ENCODE measurements at regions not wholly inside any gene's neighbourhood (a gene's known extent, or its start where the extent isn't known, plus 50 kb on each side); places are given as distances from the start of the nearest gene placed in this dataset.

DNA sequence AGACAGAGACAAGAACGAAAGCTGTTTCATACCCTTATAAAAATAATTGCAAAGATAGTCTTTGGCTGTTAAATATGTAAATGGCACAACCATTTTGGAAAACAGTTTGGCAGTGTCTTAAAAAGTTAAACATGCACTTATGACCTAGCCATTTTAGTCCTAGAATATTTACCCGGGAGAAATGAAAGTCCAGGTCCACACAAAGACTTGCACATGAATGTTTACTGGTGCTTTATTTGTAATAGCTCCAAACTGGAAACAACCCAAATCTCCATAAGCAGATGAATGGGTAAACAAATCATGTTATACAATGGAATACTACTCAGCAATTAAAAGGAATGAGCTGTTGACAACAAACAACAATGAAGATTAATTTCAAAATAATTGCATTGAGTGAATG, 380.4 kb downstream of the ETNK1 start (continued):
- TF ChIP-seq, protein P1, sequence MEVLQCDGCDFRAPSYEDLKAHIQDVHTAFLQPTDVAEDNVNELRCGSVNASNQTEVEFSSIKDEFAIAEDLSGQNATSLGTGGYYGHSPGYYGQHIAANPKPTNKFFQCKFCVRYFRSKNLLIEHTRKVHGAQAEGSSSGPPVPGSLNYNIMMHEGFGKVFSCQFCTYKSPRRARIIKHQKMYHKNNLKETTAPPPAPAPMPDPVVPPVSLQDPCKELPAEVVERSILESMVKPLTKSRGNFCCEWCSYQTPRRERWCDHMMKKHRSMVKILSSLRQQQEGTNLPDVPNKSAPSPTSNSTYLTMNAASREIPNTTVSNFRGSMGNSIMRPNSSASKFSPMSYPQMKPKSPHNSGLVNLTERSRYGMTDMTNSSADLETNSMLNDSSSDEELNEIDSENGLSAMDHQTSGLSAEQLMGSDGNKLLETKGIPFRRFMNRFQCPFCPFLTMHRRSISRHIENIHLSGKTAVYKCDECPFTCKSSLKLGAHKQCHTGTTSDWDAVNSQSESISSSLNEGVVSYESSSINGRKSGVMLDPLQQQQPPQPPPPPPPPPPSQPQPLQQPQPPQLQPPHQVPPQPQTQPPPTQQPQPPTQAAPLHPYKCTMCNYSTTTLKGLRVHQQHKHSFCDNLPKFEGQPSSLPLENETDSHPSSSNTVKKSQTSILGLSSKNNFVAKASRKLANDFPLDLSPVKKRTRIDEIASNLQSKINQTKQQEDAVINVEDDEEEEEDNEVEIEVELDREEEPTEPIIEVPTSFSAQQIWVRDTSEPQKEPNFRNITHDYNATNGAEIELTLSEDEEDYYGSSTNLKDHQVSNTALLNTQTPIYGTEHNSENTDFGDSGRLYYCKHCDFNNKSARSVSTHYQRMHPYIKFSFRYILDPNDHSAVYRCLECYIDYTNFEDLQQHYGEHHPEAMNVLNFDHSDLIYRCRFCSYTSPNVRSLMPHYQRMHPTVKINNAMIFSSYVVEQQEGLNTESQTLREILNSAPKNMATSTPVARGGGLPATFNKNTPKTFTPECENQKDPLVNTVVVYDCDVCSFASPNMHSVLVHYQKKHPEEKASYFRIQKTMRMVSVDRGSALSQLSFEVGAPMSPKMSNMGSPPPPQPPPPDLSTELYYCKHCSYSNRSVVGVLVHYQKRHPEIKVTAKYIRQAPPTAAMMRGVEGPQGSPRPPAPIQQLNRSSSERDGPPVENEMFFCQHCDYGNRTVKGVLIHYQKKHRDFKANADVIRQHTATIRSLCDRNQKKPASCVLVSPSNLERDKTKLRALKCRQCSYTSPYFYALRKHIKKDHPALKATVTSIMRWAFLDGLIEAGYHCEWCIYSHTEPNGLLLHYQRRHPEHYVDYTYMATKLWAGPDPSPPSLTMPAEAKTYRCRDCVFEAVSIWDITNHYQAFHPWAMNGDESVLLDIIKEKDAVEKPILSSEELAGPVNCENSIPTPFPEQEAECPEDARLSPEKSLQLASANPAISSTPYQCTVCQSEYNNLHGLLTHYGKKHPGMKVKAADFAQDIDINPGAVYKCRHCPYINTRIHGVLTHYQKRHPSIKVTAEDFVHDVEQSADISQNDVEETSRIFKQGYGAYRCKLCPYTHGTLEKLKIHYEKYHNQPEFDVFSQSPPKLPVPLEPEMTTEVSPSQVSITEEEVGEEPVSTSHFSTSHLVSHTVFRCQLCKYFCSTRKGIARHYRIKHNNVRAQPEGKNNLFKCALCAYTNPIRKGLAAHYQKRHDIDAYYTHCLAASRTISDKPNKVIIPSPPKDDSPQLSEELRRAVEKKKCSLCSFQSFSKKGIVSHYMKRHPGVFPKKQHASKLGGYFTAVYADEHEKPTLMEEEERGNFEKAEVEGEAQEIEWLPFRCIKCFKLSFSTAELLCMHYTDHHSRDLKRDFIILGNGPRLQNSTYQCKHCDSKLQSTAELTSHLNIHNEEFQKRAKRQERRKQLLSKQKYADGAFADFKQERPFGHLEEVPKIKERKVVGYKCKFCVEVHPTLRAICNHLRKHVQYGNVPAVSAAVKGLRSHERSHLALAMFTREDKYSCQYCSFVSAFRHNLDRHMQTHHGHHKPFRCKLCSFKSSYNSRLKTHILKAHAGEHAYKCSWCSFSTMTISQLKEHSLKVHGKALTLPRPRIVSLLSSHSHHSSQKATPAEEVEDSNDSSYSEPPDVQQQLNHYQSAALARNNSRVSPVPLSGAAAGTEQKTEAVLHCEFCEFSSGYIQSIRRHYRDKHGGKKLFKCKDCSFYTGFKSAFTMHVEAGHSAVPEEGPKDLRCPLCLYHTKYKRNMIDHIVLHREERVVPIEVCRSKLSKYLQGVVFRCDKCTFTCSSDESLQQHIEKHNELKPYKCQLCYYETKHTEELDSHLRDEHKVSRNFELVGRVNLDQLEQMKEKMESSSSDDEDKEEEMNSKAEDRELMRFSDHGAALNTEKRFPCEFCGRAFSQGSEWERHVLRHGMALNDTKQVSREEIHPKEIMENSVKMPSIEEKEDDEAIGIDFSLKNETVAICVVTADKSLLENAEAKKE (CRISPR knock-in tag; IDR thresholded peaks at IDR 0.05) = no peak
- TF ChIP-seq ZNF331 (CRISPR knock-in tag; IDR thresholded peaks at IDR 0.05; ENCODE audit: low read depth) = no peak

DNA sequence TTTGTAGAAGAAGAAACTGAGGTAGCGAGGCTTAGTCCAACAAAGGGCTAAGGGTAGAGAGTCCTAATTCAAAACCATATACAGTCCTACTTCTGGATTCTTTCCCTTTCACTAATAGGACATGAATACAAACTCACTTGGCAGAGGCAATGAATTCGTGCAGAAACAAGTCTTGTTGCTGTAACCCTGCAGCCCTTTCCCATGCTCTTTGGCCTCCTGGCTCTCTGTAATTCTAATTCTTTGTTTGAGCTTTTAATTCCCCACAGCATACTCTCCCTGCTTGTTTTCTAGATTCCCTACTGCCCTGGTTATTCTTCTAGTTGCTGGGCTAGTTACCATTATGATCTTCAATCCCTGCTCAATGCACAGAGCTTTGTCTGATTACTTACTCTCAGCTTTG, 381.4 kb downstream of the ETNK1 start:
- DNase-seq (ENCODE audit: low spot score) (no peak), ATAC-seq (no peak)
- Mint-ChIP-seq H3K4me1 (no peaks in the 10 kb centered on the region), H3K27me3 (ENCODE audit: insufficient read depth, low read depth, poor library complexity) (peaks cover 1% of the 10 kb centered on the region), H3K4me3 (no peak overlapping the region), H3K9me3 (peaks cover 3% of the 10 kb centered on the region), H3K36me3 (ENCODE audit: low read depth) (peaks cover 4% of the 10 kb centered on the region; the same call in 2 of the 3 replicates), H3K27ac (no peak overlapping the region)
- H3K9me2 ChIP-seq (ENCODE audit: insufficient read depth) = peaks cover 4% of the 10 kb centered on the region; the same call in 1 of the 2 replicates
- H4K20me1 ChIP-seq (replicated peaks; ENCODE audit: insufficient read depth) = no peaks in the 10 kb centered on the region
- TF ChIP-seq JUNB (IDR thresholded peaks at IDR 0.05; ENCODE audit: unreplicated experiment) (no peak), STAT1 (IDR thresholded peaks at IDR 0.05; ENCODE audit: unreplicated experiment) (no peak), EZH2 (IDR thresholded peaks at IDR 0.05; ENCODE audit: low read depth, unreplicated experiment) (no peak), ZNF331 (CRISPR knock-in tag; IDR thresholded peaks at IDR 0.05; ENCODE audit: low read depth) (no peak)
- TF ChIP-seq, protein P2, sequence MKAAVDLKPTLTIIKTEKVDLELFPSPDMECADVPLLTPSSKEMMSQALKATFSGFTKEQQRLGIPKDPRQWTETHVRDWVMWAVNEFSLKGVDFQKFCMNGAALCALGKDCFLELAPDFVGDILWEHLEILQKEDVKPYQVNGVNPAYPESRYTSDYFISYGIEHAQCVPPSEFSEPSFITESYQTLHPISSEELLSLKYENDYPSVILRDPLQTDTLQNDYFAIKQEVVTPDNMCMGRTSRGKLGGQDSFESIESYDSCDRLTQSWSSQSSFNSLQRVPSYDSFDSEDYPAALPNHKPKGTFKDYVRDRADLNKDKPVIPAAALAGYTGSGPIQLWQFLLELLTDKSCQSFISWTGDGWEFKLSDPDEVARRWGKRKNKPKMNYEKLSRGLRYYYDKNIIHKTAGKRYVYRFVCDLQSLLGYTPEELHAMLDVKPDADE (IDR thresholded peaks at IDR 0.05) = no peak
- H3K36me3 ChIP-seq (ENCODE audit: insufficient read depth) = no peaks in the 10 kb centered on the region
- H3K4me1 ChIP-seq (ENCODE audit: insufficient read depth) = no peaks in the 10 kb centered on the region
- H3K27me3 ChIP-seq (ENCODE audit: insufficient read depth) = no peaks in the 10 kb centered on the region
- no peak overlapping the region for H3K4me3 ChIP-seq
- no peak overlapping the region for H3K4me2 ChIP-seq
- no peak overlapping the region for H2AFZ ChIP-seq
- no peaks in the 10 kb centered on the region for H3K79me2 ChIP-seq (replicated peaks; ENCODE audit: insufficient read depth)
- no peak overlapping the region for H3K27ac ChIP-seq (ENCODE audit: low read depth)
- H3F3A ChIP-seq (replicated peaks; ENCODE audit: low read depth) = no peaks in the 10 kb centered on the region

All from GM23338 (cell line).